B cell (primary cell): ENCODE measurements at regions not wholly inside any gene's neighbourhood (a gene's known extent, or its start where the extent isn't known, plus 50 kb on each side); places are given as distances from the start of the nearest gene placed in this dataset.

Source experiments
- CTCF ChIP-seq: fragments of 200-600 bp; IDR thresholded peaks from one replicate; pipeline ENCODE4 v1.8.0; 2022; ENCODE audit warnings: antibody characterized with exemption, mild to moderate bottlenecking
- EZH2 ChIP-seq: IDR thresholded peaks from 2 replicates; pipeline ENCODE4 v1.6.1; 2012; ENCODE audit warnings: borderline replicate concordance, low read depth, mild to moderate bottlenecking, moderate library complexity, low read length; ENCODE audit not compliant: insufficient read depth, poor library complexity, severe bottlenecking

GRCh38 chr4:14560577-14560976, 441.7 kb upstream of the CPEB2 start:
- TF ChIP-seq CTCF (no peak), EZH2 (no peak)
